GM19468 (cell line): ENCODE measurements at regions not wholly inside any gene's neighbourhood (a gene's known extent, or its start where the extent isn't known, plus 50 kb on each side); places are given as distances from the start of the nearest gene placed in this dataset.
"Not testable (repeated sequence)": the region's sequence is repeated elsewhere in the genome, so short reads cannot be mapped to it uniquely, and the experiment has no call there.

Source experiments
- ATAC-seq: cut with Tn5 transposase; IDR thresholded peaks from one replicate; pipeline ENCODE4 v1.9.1; 2021; ENCODE audit warnings: mild to moderate bottlenecking, moderate library complexity, moderate number of reproducible peaks; ENCODE audit not compliant: unreplicated experiment; ENCODE audit errors: extremely low read depth

DNA sequence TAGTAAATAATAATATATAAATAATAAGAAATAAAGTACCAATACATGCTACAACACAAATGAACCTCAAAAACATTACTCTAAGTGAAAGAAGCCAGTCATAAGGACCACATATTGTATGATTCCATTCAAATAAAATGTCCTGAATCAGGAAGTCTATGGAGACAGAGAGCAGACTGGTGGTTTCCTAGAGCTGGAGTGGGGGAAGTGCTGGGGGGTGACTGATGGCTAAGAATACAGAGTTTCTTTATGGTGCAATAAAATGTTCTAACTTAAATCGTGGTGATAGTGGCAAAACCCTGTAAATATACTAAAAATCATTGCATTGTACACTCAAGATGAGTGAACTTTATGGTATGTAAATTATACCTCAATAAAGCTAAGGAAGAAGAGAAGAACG lies 376.5 kb downstream of the BUD13 start:
- no peak for ATAC-seq

DNA sequence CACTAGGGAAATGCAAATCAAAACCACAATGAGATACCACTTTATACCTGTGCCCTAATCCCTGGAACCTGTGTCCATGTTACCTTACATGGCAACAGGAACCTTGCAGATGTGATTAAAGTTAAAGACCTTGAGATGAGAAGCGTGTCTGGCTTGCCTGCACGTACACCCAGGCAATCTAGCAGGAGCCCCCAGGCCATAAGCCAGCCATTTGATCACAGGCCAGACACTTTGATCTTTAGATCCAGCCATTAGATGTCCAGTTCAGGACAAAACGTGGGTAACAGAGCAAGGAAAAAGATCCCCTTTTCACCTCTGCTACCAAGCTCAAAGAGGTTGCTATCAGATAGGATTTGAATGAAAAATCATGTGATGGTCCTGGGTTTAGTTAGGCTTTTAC lies 378.8 kb downstream of the BUD13 start:
- ATAC-seq: no peak

DNA sequence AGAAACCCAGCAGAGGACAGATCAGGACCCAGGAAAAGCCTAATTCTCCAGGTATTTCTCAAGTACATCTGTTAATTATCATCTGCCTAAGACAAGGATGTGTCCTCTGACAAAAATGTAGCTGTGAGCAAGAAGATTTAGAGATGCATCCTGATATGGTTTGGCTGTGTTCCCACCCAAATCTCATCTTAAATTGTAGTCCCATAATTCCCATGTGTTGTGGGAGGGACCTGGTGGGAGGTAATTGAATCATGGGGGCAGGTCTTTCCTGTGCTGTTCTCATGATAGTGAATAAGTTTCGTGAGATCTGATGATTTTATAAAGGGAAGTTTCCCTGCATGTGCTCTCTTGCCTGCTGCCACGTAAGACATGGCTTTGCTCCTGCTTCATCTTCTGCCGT lies 381.8 kb downstream of the BUD13 start:
- no peak for ATAC-seq

DNA sequence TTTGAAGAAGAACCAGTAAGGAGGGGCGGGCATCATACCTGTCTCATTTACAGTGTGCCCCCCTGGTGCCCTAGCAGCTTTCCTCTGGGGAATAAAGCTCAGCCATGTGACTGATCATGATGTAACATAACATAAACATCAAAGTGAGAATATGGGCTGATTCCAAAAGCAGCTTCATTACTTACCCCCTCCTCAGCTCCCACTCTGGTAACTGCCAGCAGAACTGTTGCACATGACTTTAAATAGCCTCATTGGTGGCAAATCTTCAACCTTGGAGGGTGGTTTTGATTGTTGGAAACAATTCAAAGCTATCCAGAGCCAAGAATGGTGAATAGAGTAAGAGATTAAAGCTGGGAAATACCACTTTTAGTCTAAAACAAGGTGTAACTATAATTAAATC lies 384.6 kb downstream of the BUD13 start:
- no peak for ATAC-seq

DNA sequence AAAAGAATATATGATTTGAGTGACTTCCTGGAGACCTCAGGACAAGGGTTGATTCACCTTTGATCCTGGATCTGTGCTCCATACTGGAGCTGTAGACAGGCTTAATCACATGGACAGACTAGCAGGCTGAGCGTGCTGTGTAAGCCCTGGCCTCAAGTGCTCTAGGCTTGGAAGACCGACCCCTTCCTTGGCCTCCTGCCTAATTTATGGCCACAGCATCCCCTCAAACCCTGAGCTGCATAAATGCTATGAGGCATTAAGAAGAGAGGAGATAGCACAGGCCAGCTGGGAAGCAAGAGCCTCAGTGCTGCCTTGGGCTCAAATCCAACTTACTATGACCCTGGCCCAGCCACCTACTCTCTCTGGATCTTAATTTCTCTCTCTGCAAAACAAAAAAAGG lies 385.1 kb downstream of the BUD13 start:
- ATAC-seq: no peak

DNA sequence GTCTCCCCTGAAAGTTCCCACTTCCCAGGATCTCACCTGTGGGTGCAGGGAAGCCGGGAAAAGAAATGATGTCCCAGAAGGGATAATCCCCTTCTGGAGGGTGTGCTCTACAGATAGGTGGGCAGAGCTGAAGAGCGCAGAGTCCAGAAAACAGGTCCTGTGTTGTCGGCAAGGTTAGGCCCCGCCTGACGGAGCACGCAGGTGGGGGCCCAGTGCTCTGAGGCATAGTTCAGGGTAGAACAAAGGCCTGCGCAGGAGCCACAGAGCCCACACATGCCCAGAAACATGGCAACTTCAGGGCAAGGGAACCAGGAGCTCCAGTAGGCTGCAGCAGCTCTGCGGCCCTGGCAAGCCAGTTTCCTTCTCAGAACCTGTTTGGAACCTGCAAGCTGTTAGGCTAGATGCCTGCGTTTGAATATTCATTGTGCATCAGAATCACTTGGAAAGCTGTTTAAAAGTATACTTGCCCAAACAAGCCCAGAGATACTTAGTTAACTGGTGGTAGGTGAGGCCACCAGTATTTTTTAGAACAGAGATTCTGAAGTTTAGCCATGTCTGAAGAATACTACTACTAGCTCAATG lies 386.6 kb downstream of the BUD13 start:
- no peak for ATAC-seq

DNA sequence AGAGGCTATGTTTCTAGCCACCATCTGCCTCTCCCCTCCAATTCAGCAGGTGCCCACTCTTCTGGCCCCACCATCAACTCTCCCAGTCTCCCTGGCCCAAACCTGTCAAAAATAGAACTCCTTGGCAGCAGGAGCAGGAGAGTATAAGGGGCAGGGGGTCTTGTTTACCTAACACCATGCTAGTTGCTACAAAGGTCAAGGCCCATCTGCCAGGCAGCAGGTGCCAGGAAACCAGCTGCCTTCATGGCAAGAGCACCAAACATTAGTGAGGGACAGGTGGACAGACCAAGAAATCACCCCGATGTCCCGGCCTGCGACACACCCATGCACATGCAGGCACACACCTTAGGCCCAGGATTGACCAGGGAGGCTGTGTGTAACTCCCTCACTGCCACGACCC lies 387.9 kb downstream of the BUD13 start:
- ATAC-seq: no peak

DNA sequence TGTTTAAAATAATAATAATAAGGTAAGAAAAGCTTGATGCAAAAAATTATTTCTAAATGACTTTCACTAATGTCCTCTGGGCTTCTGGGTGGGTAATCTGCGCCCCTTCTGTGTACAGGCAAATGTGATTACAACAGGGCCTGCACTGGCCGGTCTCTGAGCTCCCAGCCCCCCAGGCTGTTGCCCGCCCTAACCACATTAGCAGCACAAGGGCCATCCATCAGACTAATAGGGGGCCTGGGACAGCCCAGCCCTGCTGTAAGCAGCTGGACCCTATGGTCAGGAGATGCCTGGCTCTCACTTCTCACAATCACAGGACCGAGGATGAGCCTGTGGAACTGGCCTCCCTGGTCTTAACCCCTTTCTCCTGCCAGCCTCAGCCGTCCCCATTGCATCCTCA lies 388.4 kb downstream of the BUD13 start:
- no peak for ATAC-seq

DNA sequence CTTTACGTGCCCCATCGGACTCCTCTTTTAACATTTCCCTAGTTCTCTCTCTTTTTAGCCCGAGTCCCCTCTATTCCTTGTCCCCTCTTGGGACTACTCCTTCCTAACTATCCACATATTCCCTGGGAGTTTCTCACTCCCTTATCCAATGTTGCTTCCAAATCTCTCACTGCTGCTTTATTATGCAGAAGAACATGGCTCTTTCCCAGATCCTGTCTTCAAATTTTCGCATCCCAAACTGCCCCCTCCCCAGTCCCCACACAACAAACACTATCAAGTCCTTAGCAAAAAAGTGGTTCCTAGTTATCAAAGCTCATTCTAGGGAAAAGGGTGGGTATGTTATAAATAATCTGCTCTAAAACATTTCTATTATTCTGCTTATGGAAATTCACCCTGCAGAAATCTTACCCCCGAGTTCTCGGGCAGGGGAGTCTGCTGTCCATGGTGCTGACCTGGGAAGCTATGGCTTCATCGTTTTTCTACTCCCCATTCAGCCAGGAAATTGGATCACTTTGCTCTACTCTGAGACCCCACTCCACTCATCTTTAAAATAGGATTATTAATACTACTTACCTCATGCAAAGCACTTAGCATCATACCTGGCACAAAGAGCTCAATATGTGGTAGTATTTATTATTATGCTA lies 393.5 kb downstream of the BUD13 start:
- no peak for ATAC-seq

DNA sequence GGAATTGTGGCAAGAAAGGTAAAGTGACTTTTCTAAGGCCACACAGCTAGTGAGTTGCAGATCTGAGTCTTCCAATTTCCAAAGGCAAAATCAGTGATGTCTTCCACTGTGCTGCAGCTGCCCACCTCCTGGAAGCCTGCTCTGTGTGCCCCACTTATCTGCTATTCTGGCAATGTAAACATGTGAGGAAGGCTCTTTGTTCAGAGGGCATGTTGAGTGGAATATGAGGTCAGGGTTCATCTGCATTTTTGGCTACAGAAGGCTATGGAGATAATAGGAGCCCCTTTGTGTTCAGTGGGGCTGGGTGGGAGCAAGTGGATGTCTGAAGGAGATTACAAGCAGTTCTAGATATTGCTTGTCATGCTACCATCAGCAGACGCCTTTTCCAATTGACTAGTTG lies 396.2 kb downstream of the BUD13 start:
- no peak for ATAC-seq

DNA sequence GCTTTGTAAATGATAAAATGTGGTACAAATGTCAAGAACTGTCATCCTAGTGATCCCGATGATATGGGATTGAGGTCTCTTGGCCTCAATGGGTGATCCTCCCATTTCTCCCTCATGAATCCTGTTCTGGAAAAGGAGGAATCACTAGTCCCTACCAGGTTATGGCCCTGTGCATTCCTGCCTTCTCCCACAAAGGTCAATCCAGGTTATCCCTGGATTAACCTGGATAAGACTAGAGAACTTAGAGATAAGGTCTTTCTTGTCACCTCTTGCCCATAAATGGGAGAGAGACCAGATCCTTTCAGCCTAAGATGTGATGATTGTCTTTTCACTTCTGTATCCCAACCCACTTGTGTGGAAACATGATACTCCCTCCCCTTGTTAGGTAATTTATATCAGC lies 396.7 kb downstream of the BUD13 start:
- ATAC-seq: no peak

DNA sequence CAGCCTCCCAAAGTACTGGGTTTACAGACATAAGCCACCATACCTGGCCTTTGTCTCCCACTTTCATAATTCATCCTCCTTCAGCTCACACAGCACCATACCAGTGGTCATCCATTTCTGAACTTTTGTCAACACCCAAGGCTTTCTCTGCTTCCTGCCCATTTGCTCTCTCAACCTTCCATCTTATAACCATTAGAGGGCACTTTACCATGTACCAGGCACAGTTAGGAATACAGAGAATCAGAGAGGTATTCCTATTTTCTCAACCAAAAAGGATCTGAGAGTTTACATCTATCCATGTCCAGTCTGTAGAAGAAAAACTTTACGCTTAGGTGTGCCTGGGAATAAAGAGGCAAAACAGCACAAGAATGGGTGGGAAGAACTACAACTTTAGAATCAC lies 397.6 kb downstream of the BUD13 start:
- ATAC-seq: no peak

DNA sequence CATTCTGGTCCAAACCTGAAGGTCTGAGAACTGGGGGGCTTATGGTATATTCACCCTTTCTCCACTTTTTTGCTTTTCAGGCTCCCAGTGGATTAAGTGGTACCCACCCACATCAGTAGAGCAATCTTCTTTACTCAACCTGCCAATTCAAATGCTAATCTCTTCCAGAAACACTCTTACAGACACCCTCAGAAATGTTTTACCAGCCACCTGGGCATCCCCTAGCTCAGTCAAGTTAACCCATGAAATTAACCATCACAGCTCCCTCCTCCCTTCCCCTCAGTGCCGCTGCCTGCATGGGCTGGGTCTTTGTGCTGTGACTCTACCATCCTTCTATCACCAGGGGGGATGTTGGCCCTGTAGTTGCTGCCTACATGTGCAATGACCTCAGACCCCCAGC lies 398.7 kb downstream of the BUD13 start:
- ATAC-seq: no peak

DNA sequence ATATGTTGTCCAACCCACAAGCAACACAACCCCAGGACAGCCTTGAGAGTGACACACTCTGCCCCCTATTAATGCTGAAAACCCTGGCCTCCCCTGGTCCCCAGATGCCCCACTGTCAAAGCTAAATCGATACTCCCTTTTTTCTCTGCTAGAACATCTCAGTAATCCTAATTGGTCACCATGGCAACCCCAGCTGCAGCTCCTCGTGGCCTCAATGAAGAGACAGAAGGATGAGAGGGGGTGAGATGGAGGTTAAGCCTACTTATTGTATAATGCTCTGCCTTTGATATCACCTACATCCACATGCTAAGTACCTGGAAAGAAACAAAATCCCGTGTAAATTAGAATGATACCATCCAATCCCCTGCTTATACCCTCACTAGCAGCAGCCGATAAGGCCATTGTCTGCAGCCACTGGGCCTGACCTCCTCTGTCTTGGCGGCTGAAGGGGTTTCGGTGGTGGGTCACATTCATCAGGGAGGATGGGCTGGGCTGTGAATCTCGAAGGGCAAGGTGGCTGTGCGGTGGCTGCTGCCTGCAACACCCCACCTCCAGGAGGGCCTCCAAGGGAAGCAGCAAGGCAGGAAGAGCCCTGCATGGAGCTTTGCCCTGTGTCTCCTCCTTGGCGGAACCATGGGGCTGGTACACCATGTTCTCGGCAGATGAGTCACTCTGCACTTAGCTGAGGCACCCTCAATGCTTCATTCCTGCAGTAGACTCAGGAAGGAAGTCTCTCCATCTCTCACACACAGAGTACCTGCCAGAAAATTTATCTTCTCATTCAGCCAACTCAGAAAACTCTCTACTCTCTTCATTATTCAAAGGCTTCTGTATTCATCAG lies 399.5 kb downstream of the BUD13 start:
- no peak for ATAC-seq

DNA sequence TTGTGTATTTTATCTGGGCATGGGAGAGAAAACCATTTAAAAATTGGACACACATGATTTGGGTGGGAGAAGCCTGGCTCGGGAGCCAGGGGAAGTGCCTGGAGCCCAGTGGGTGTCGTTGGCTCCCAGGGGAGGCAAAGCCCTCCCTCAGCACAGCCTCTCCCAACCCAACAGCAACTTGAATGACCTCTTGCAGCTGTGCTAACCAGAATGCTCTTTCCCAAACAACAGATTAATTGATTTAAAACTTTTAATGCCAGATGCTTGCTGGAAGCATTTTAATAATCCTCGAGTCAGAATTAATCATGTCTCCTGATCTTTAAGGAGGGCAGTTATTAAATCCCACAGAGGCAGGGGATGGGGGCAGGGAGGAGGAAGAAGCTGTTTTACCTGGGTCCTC lies 401.6 kb downstream of the BUD13 start:
- no peak for ATAC-seq

DNA sequence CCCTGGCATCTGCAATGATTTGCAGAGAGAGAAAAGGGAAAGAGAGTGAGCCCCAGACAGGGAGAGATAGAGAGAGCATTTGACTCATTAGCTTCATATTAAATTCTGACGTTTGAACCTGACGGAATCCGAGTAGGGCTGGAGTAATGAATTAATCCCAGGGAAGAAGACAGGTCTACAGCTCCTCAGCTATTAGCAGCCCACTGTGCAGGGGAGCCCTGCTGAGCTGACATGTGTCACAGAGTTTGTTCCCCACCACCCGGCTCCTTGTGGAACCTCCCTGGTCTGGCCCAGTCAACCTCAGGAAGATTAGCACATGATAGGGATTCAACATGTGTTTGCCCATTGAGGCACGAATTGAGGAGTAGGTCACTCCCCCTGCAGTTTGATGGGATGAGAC lies 404.0 kb downstream of the BUD13 start:
- ATAC-seq: no peak

DNA sequence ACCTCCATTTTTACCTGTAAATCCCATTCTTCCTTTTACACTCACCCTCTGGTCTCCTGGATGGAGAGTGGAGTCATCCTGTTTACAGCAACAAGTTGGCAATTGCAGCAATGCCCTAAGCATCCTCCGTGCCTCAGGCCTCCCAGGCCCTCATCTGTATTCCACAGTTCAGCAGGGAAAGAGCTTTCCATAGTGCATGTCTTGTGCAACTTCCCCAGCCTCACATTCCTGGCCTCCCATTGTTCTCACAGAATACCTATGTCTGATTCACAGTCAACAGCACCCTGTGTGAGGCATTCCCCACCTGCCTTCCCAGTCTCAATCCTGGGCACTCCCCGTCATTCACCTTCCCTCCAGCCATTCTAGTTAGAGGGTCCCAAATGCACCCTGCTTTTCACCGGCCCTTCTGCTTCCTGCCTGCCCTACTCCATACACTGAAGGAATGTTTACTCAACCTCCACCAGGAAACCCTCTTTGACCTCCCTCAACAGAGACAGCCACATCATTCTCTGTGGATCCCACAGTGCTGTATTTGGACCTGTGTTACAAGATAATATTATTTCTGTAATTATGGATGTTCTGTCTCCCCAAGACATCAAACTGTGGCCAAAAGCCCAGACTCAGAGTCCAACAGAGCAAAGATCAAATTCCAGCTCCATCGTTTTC lies 405.7 kb downstream of the BUD13 start:
- no peak for ATAC-seq

DNA sequence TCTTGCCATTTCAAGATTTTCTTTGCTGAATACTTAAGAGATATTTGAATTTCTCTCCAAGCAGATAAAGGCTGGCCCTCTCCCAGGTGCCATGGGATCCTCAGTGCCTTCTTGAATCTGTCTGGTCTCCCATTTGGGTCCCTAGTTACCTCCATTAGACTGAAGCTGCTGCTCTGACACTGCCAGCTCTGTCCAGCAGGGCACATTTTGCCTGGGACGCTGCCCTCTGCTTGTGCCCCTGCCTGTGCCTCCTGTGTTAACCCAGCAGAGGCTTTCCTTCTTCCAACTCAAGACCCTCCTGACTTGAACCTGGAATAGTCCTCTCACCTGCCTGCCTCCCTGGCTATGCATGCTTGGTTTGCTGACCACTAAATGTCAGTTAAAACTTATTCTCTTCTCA lies 406.3 kb downstream of the BUD13 start:
- ATAC-seq: no peak

DNA sequence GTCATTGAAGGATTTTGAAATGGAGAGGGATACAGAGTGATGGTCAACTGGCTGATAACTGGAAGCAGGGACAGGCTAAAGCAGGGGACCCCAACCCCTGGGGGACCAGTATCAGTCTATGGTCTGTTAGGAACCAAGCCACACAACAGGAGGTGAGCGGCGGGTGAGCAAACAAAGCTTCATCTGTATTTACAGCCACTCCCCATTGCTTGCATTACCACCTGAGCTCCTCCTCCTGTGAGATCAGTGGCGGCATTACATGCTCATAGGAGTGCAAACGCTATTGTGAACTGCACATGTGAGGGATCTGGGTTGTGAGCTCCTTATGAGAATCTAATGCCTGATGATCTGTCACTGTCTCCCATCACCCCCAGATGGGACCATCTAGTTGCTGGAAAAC lies 407.9 kb downstream of the BUD13 start:
- not testable (repeated sequence) for ATAC-seq

DNA sequence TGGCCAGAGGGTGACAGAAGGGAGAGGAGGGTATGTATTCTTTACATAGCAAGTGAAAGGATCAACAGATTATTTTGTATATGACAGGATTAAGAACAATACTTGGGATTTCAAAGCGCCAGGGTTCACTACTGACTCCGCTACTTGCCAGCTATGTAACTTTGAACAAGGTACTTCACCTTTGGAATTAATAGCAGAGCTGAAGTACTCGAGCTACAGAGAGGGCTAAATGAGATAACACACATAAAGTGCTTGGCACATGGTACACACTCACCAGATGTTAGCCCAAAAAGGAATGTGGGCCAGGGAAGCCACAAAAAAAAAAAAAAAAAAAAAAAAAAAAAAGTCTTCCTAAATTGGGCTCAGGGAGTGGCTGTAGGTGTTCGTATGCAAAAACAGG lies 408.4 kb downstream of the BUD13 start:
- ATAC-seq: no peak
